BE2C (cell line): ENCODE measurements at regions not wholly inside any gene's neighbourhood (a gene's known extent, or its start where the extent isn't known, plus 50 kb on each side); places are given as distances from the start of the nearest gene placed in this dataset.

Experiments
- DNase-seq: peaks from one replicate; pipeline ENCODE4 v3.0.0-alpha.2; 2020
- H3K27me3 ChIP-seq: fragments of 250-450 bp; sonication (Bioruptor Pico); 2 replicates; pipeline ENCODE4 v1.5.1; 2020; ENCODE audit warnings: mild to moderate bottlenecking
- H3K36me3 ChIP-seq: fragments of 250-450 bp; sonication (Bioruptor Pico); 2 replicates; pipeline ENCODE4 v1.5.1; 2020; ENCODE audit warnings: mild to moderate bottlenecking
- H3K4me1 ChIP-seq: fragments of 250-450 bp; sonication (Bioruptor Pico); 2 replicates; pipeline ENCODE4 v1.5.1; 2020
- H3K4me3 ChIP-seq: 2 replicates; pipeline ENCODE4 v1.5.1; 2011; ENCODE audit warnings: low read depth, low read length
- H3K9me3 ChIP-seq: fragments of 250-450 bp; sonication (Bioruptor Pico); 2 replicates; pipeline ENCODE4 v1.5.1; 2020
- CTCF ChIP-seq: IDR thresholded peaks from 2 replicates; pipeline ENCODE4 v1.5.1; 2012; ENCODE audit warnings: mild to moderate bottlenecking, low read depth, low read length

GRCh38 chr5:155595791-155596190 lies 582.2 kb downstream of the KIF4B start:
- TF ChIP-seq CTCF, result no peak
- no peaks in the 10 kb centered on the region for H3K36me3 ChIP-seq
- no peaks in the 10 kb centered on the region for H3K9me3 ChIP-seq
- no peaks in the 10 kb centered on the region for H3K4me1 ChIP-seq
- DNase-seq, result no peak
- no peak overlapping the region for H3K4me3 ChIP-seq
- H3K27me3 ChIP-seq, result no peaks in the 10 kb centered on the region

GRCh38 chr5:155598552-155598951 lies 585.0 kb downstream of the KIF4B start:
- Histone ChIP-seq H3K4me1 (no peaks in the 10 kb centered on the region), H3K9me3 (no peaks in the 10 kb centered on the region), H3K4me3 (no peak overlapping the region), H3K36me3 (no peaks in the 10 kb centered on the region), H3K27me3 (no peaks in the 10 kb centered on the region)
- no peak for DNase-seq
- TF ChIP-seq CTCF, result no peak

- no peak overlapping the region for H3K4me3 ChIP-seq
These were observed 592.4 kb downstream of the KIF4B start for GRCh38 chr5:155605920-155606319.

DNA sequence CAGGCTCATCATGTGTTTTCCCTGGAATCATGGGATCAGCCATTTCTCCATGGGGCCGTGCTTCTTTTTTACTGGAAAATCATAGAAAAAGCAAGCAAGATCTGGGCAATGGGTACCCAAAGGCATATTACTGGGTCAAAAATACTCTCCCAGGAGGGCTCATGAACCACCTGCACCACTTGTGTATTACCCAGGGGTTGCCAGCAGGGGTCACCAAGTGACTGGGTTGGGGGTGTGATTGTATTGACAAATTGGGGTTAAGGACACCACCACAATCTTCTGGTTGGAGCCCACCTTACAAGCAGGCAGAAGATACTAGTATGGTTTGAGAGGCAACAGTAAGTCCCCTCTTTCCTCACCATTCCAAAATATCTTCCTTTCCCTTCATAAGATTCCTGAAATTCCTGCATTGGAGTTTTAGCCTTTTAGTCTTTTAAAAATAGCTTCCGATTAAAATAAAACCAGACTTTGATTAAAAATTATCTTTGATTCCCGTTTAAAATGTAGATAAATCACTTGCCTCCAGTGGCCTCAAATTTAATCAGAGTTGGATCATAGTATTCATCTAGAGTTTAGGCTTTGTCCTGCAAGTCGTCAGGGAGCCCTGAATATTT lies 603.3 kb downstream of the KIF4B start:
- H3K4me3 ChIP-seq, result no peak overlapping the region
- peak; percentile 46 for DNase-seq
- H3K9me3 ChIP-seq, result no peaks in the 10 kb centered on the region
- TF ChIP-seq CTCF, result peak; percentile 62
- H3K4me1 ChIP-seq, result no peaks in the 10 kb centered on the region
- H3K27me3 ChIP-seq, result no peaks in the 10 kb centered on the region
- H3K36me3 ChIP-seq, result no peaks in the 10 kb centered on the region

More at GRCh38 chr5:155605920-155606319, 592.4 kb downstream of the KIF4B start:
- no peaks in the 10 kb centered on the region for H3K4me1 ChIP-seq
- H3K36me3 ChIP-seq, result no peaks in the 10 kb centered on the region
- H3K27me3 ChIP-seq, result no peaks in the 10 kb centered on the region
- no peaks in the 10 kb centered on the region for H3K9me3 ChIP-seq
- DNase-seq, result no peak
- TF ChIP-seq CTCF, result no peak

- H3K27me3 ChIP-seq, result no peaks in the 10 kb centered on the region
- TF ChIP-seq CTCF, result no peak
- no peak overlapping the region for H3K4me3 ChIP-seq
- no peaks in the 10 kb centered on the region for H3K9me3 ChIP-seq
- DNase-seq, result no peak
- no peaks in the 10 kb centered on the region for H3K4me1 ChIP-seq
- no peaks in the 10 kb centered on the region for H3K36me3 ChIP-seq
These were observed 606.1 kb downstream of the KIF4B start for GRCh38 chr5:155619688-155620087.

GRCh38 chr5:155620821-155621410 lies 607.4 kb downstream of the KIF4B start:
- no peak for TF ChIP-seq CTCF
- no peaks in the 10 kb centered on the region for H3K4me1 ChIP-seq
- no peak overlapping the region for H3K4me3 ChIP-seq
- no peaks in the 10 kb centered on the region for H3K27me3 ChIP-seq
- H3K36me3 ChIP-seq, result no peaks in the 10 kb centered on the region
- no peak for DNase-seq
- H3K9me3 ChIP-seq, result no peaks in the 10 kb centered on the region
